Epithelial cell of proximal tubule (primary cell): ENCODE measurements at regions not wholly inside any gene's neighbourhood (a gene's known extent, or its start where the extent isn't known, plus 50 kb on each side); places are given as distances from the start of the nearest gene placed in this dataset.

Experiments
- DNase-seq: peaks from one replicate; pipeline ENCODE4 v3.0.0-alpha.2; 2011; ENCODE audit warnings: low read depth
- H3K4me3 ChIP-seq: 2 replicates; pipeline ENCODE4 v1.5.1; 2011; ENCODE audit warnings: low read depth, mild to moderate bottlenecking, low read length
- CTCF ChIP-seq: conservative IDR thresholded peaks from 2 replicates; pipeline ENCODE4 v1.5.1; 2012; ENCODE audit warnings: low read depth, mild to moderate bottlenecking, low read length

- H3K4me3 ChIP-seq: no peak overlapping the region
- no peak for DNase-seq
- TF ChIP-seq CTCF: no peak
Measured at GRCh38 chr16:73874324-73874723, 422.3 kb upstream of the PSMD7 start.

- H3K4me3 ChIP-seq: no peak overlapping the region
- no peak for DNase-seq
- TF ChIP-seq CTCF: no peak
Measured at GRCh38 chr16:73873643-73874042, 423.0 kb upstream of the PSMD7 start.

GRCh38 chr16:73872856-73873255, 423.8 kb upstream of the PSMD7 start:
- no peak overlapping the region for H3K4me3 ChIP-seq
- TF ChIP-seq CTCF: no peak
- no peak for DNase-seq

- no peak for TF ChIP-seq CTCF
Measured at GRCh38 chr16:73871088-73871733, 425.4 kb upstream of the PSMD7 start.

GRCh38 chr16:73869126-73869525, 427.5 kb upstream of the PSMD7 start:
- no peak for TF ChIP-seq CTCF
- no peak overlapping the region for H3K4me3 ChIP-seq
- no peak for DNase-seq

More at GRCh38 chr16:73871088-73871733, 425.4 kb upstream of the PSMD7 start:
- H3K4me3 ChIP-seq: no peak overlapping the region
- DNase-seq: no peak

- TF ChIP-seq CTCF: no peak
- DNase-seq: no peak
- H3K4me3 ChIP-seq: no peak overlapping the region
Measured at GRCh38 chr16:73864868-73865267, 431.7 kb upstream of the PSMD7 start.

GRCh38 chr16:73858326-73858725, 438.3 kb upstream of the PSMD7 start:
- TF ChIP-seq CTCF: no peak

More at GRCh38 chr16:73858326-73858725, 438.3 kb upstream of the PSMD7 start:
- DNase-seq: no peak
- no peak overlapping the region for H3K4me3 ChIP-seq
